CD4-positive, alpha-beta T cell (primary cell): ENCODE measurements at regions not wholly inside any gene's neighbourhood (a gene's known extent, or its start where the extent isn't known, plus 50 kb on each side); places are given as distances from the start of the nearest gene placed in this dataset.

ENCODE experiments used
- ATAC-seq: fragments of 200-7000 bp; cut with Tn5 transposase; one replicate; pipeline ENCODE4 v1.10.0; 2022; ENCODE audit warnings: mild to moderate bottlenecking; ENCODE audit not compliant: poor library complexity
- CTCF ChIA-PET: fragments of 350-600 bp; sonication (Branson Sonifier 250); formaldehyde crosslinking; loops from one replicate; lab custom pipeline; 2021; ENCODE audit warnings: antibody characterized with exemption, inconsistent platforms; lab: Charles Lee
- POLR2A ChIA-PET: fragments of 350-600 bp; sonication (Branson Sonifier 250); formaldehyde crosslinking; loops from one replicate; lab custom pipeline; 2021; ENCODE audit warnings: antibody characterized with exemption, inconsistent platforms; lab: Charles Lee
- DNase-seq, 14 experiments: peaks; one replicate each; pipeline ENCODE4 v3.0.0-alpha.2; 2013 to 2020; ENCODE audit warnings: mixed read lengths in 2 of 14
- H3K27ac ChIP-seq, 2 donors: one replicate each; pipeline versions ENCODE4 v1.5.1 to v1.7.0; 2013; ENCODE audit warnings: low read length in 2 of 2, low read depth in 1 of 2, mild to moderate bottlenecking in 1 of 2
- H3K27me3 ChIP-seq, 2 experiments: 1 replicate in 1 of 2; 2 replicates in 1 of 2; pipeline versions ENCODE4 v1.6.1 to v1.7.0; 2013; ENCODE audit warnings: low read length in 2 of 2, control low read depth in 1 of 2, mild to moderate bottlenecking in 1 of 2, moderate library complexity in 1 of 2; ENCODE audit not compliant: insufficient read depth in 2 of 2, control insufficient read depth in 1 of 2
- H3K36me3 ChIP-seq: one replicate; pipeline ENCODE4 v1.6.1; 2013; ENCODE audit warnings: low read length, control low read depth; ENCODE audit not compliant: insufficient read depth
- H3K4me1 ChIP-seq: one replicate; pipeline ENCODE4 v1.6.1; 2013; ENCODE audit warnings: low read length, control low read depth; ENCODE audit not compliant: insufficient read depth
- H3K4me3 ChIP-seq: one replicate; pipeline ENCODE4 v1.5.1; 2013; ENCODE audit warnings: mild to moderate bottlenecking, low read length, moderate library complexity
- H3K9me3 ChIP-seq, 2 experiments: 1 replicate in 1 of 2; 2 replicates in 1 of 2; pipeline versions ENCODE4 v1.6.1 to v1.7.0; 2013; ENCODE audit warnings: low read length in 2 of 2, mild to moderate bottlenecking in 2 of 2, control low read depth in 1 of 2, moderate library complexity in 1 of 2; ENCODE audit not compliant: control insufficient read depth in 1 of 2, insufficient read depth in 1 of 2
- H3K27ac Mint-ChIP-seq: one replicate; pipeline ENCODE4 v1.8.0; 2020; ENCODE audit warnings: mixed read lengths
- H3K27me3 Mint-ChIP-seq: one replicate; pipeline ENCODE4 v1.8.0; 2021; ENCODE audit warnings: mixed read lengths
- H3K36me3 Mint-ChIP-seq: one replicate; pipeline ENCODE4 v1.8.0; 2021; ENCODE audit warnings: low read depth, mixed read lengths
- H3K4me1 Mint-ChIP-seq: one replicate; pipeline ENCODE4 v1.8.0; 2021; ENCODE audit warnings: low read depth, mixed read lengths
- H3K4me3 Mint-ChIP-seq: one replicate; pipeline ENCODE4 v1.8.0; 2020; ENCODE audit warnings: mild to moderate bottlenecking, mixed read lengths
- H3K9me3 Mint-ChIP-seq: one replicate; pipeline ENCODE4 v1.8.0; 2020; ENCODE audit warnings: mixed read lengths
- CTCF ChIP-seq: fragments of 200-600 bp; IDR thresholded peaks from one replicate; pipeline ENCODE4 v1.8.0; 2022; ENCODE audit warnings: antibody characterized with exemption, mild to moderate bottlenecking
- intact Hi-C, 2 experiments: fragments of 100-400 bp; cut with DNase I in 1 of 2; cut with micrococcal nuclease in 1 of 2; formaldehyde crosslinking; loops; one replicate each; pipeline versions ENCODE4 v1.15.1 to v1.9.0; 2023 to 2025; cut with DNase I, micrococcal nuclease

DNA sequence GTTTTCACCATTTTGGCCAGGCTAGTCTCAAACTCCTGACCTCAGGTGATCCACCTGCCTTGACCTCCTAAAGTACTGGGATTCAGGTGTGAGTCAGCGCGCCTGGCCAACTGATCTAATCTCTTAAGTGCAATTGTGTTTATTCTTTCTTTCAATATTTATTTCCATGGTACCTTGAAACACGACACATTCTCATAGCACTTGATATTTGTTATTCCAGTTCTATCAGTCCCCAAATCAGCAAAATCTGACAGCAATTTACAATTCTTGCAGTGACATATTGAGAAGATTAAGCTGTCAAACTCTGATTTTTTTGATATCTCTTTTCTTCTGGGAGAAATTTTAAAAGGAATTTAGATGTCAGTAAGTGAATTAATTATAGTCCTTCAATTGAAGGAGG, 218.1 kb upstream of the FAT4 start:
- no peaks in the 10 kb centered on the region for H3K27me3 Mint-ChIP-seq

DNA sequence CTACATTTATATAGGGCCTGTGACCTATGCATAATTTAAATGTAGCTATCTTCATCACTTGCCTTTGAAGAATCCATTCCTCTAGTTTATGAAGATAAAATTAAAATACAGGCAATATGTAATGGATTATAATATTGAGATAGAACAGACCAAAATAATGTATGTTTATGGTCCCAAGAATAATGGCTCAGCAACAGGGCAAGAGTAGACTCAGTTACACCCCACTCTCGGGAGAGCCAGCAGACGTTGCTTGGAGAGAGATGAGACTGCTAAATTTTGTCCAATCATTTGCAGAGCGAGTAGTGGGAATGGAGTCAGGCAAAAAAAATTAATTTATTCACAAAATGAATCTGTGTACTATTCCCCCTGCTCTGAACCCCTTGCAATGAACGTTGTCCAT, 223.2 kb upstream of the FAT4 start:
- H3K9me3 Mint-ChIP-seq, result no peaks in the 10 kb centered on the region
- H3K27me3 Mint-ChIP-seq, result no peaks in the 10 kb centered on the region
- H3K4me1 Mint-ChIP-seq, result no peaks in the 10 kb centered on the region
- Histone ChIP-seq H3K4me1 (no peaks in the 10 kb centered on the region), H3K27ac (no peak overlapping the region), H3K36me3 (no peaks in the 10 kb centered on the region), H3K27me3 (no peaks in the 10 kb centered on the region), H3K9me3 (peaks cover 0 to 7% of the 10 kb centered on the region in 2 experiments), H3K4me3 (no peak overlapping the region)
- ChIA-PET POLR2A (no interaction called here), CTCF (no interaction called here)
- ATAC-seq, result no peak
- no peak overlapping the region for H3K27ac Mint-ChIP-seq
- no peak for TF ChIP-seq CTCF
- intact Hi-C loops, result no loop called here
- no peak overlapping the region for H3K4me3 Mint-ChIP-seq
- H3K36me3 Mint-ChIP-seq, result no peaks in the 10 kb centered on the region
- DNase-seq, result no peak

More for the DNA sequence above, 218.1 kb upstream of the FAT4 start:
- Mint-ChIP-seq H3K36me3 (no peaks in the 10 kb centered on the region), H3K4me1 (no peaks in the 10 kb centered on the region), H3K27ac (no peak overlapping the region), H3K9me3 (peaks cover 3% of the 10 kb centered on the region), H3K4me3 (no peak overlapping the region)
- Histone ChIP-seq H3K27ac (no peak overlapping the region), H3K4me3 (no peak overlapping the region), H3K9me3 (no peaks in the 10 kb centered on the region), H3K4me1 (no peaks in the 10 kb centered on the region), H3K27me3 (no peaks in the 10 kb centered on the region), H3K36me3 (no peaks in the 10 kb centered on the region)
- TF ChIP-seq CTCF, result no peak
- POLR2A ChIA-PET, result no interaction called here
- ATAC-seq (no peak), DNase-seq (no peak)
- intact Hi-C loops, result no loop called here
- CTCF ChIA-PET, result no interaction called here

- Histone ChIP-seq H3K4me1 (no peaks in the 10 kb centered on the region), H3K9me3 (peaks cover 0 to 7% of the 10 kb centered on the region in 2 experiments), H3K4me3 (no peak overlapping the region), H3K27me3 (no peaks in the 10 kb centered on the region), H3K36me3 (no peaks in the 10 kb centered on the region), H3K27ac (no peak overlapping the region)
- intact Hi-C loops, result no loop called here
- no peak for ATAC-seq
- no peak overlapping the region for H3K27ac Mint-ChIP-seq
- H3K36me3 Mint-ChIP-seq, result no peaks in the 10 kb centered on the region
- H3K4me1 Mint-ChIP-seq, result no peaks in the 10 kb centered on the region
- DNase-seq, result no peak
- no peaks in the 10 kb centered on the region for H3K27me3 Mint-ChIP-seq
- ChIA-PET CTCF (no interaction called here), POLR2A (no interaction called here)
- no peaks in the 10 kb centered on the region for H3K9me3 Mint-ChIP-seq
- TF ChIP-seq CTCF, result no peak
- H3K4me3 Mint-ChIP-seq, result no peak overlapping the region
Measured at GRCh38 chr4:125091101-125091500, 223.7 kb upstream of the FAT4 start.
